ENCODE measurements at regions not wholly inside any gene's neighbourhood (a gene's known extent, or its start where the extent isn't known, plus 50 kb on each side); places are given as distances from the start of the nearest gene placed in this dataset.

DNA sequence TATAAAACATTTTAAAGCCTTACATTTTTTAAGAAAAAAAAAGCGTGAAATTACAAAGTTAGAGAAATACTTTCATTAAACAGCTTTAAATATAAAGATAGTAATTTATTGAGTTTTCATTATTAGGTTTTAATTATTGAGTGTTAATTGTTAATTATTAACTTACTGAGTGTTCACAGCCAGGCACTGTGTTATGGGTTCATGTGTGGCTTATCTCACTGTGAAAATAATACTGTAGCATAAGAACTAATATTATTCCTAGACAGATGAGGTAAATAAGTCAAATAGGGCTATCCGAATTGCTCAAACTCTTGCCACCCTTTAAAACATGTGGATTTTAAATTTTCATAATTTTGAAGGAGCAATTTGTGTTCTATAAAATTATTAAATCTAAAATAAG, 956.1 kb upstream of the PCDH20 start:
- TF ChIP-seq, protein P1, sequence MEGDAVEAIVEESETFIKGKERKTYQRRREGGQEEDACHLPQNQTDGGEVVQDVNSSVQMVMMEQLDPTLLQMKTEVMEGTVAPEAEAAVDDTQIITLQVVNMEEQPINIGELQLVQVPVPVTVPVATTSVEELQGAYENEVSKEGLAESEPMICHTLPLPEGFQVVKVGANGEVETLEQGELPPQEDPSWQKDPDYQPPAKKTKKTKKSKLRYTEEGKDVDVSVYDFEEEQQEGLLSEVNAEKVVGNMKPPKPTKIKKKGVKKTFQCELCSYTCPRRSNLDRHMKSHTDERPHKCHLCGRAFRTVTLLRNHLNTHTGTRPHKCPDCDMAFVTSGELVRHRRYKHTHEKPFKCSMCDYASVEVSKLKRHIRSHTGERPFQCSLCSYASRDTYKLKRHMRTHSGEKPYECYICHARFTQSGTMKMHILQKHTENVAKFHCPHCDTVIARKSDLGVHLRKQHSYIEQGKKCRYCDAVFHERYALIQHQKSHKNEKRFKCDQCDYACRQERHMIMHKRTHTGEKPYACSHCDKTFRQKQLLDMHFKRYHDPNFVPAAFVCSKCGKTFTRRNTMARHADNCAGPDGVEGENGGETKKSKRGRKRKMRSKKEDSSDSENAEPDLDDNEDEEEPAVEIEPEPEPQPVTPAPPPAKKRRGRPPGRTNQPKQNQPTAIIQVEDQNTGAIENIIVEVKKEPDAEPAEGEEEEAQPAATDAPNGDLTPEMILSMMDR (IDR thresholded peaks at IDR 0.05; ENCODE audit: low read length): no peak
- no peak for TF ChIP-seq EZH2 (optimal IDR thresholded peaks at IDR 0.05; ENCODE audit: low read depth, low read length)

Measured in MM.1S (cell line).